ENCODE measurements at regions not wholly inside any gene's neighbourhood (a gene's known extent, or its start where the extent isn't known, plus 50 kb on each side); places are given as distances from the start of the nearest gene placed in this dataset.

DNA sequence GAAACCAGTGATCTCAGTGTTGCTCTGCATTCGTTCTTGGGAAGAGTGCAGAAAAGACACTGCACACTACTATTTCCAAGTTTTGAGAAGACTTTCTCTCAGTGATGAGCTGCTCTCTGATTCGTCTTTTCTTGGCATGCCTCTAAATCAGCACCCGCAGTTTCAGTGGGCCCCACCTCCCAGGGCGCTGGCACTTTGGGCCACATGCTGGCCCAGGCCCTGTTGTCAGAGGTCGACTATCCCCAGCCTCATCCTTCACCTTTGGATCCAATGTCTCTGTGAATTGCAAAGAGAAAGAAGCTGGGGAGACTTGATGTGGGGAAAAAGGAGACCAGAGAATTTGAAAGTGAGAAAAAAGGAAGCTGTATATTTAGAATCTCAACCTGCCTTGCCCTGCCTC lies 644.1 kb upstream of the PITX2 start:
- no peak for TF ChIP-seq ZBED1 (IDR thresholded peaks at IDR 0.05)
- no peak for TF ChIP-seq CBX5 (IDR thresholded peaks at IDR 0.05; ENCODE audit: borderline replicate concordance, low read depth)
